NOMO-1 (cell line): ENCODE measurements at regions not wholly inside any gene's neighbourhood (a gene's known extent, or its start where the extent isn't known, plus 50 kb on each side); places are given as distances from the start of the nearest gene placed in this dataset.

Experiments used
- DNase-seq, 2 experiments: peaks; one replicate each; lab custom pipeline; 2025; ENCODE audit not compliant: unreplicated experiment in 2 of 2; lab: John Stamatoyannopoulos, UW

DNA sequence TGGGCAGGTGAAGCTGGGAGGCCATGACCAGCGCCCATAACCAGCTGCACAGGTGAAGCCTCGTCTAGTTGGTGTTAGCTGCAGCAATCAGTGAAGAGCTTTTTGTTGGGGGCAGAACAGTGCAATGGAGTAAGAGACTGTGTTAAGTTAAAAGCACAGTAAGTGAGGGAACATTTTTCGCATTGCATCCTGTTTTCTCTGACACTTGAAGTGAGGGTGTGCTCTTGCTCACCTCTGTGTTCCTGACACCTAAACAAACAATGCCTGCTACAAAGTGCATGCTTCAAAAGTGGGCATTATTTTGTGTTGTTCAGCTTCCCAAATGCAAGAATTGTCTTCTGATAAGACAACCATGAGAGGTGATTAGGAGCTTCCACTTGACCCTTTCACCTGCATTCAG is 324.0 kb upstream of the ACVR2A start:
- no peak for DNase-seq

DNA sequence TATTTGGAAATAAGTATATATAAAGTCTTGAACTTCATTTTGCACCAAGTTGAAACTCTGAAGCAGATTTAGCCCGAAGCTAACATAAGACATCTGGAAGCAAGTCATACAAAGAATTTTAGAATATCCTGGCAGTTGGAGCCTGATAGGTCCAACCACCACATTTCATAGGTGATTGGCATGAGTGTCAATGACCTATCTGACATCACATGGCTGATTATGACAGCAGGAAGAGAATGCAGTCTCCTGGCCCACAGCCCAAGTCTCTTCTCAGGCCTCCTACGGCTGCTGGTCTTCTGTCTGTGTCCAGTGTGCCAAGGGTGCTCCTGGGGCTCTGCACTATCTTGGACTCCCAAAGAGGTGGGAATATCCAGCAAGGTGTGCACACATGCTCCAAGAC is 325.7 kb upstream of the ACVR2A start:
- no peak for DNase-seq

DNA sequence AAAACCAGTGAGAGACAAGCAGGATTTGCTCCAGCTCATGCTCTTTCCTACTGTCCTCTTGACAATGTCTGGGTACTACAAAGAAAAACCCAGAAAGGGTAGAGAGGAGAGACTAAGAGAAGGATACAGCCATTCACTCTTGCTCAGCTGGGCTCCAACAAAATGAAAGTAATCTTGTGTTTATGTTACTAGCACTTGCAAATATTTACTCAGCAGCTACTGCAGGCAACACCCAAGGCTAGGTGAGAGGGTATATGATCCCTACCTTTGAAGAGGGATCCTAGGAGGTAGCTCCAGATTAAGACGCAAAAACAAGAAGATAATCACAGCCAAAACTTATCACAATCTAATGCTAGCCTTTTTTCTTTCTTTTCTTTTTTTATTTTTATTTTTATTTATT is 329.6 kb upstream of the ACVR2A start:
- no peak for DNase-seq

DNA sequence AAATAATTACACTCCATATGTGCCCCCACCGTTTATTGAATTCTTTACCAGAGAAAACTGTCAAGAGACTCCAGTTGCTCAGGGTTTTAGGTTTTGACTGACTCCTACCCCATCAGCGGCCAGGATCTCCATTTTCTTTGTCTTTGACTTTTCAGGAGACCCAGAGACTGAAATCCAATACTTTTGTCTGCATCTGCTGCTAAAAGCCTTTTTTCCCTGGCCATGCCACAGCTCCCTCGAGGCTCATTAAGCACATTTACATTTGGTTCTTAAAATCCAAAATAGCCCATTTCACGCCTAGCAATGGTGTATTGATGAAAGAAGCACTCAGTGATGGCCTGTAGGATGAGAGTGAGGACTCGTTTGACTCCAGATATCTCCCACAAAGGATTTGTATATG is 332.6 kb upstream of the ACVR2A start:
- DNase-seq: no peak

DNA sequence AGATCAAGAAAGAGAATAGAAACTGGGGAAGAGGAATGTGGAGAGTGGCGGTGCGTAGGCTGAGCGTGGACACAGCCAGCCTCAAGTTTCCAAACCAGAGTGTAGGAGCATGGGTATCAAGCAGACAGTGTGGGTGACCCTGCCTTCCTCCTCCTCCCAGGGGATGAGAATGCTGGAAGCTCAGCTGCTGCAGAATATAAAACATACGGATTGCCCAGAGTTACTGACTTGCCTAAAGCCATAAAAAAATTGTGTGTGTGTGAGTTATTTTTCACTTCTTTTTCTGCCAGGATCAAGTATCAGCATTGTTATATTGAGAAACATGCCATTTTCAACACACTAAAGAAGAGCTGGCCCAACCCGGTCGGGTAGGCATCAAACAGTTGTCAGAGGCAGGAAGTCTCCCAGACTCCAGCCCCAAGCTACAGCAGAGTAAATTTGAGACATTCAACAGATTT is 333.3 kb upstream of the ACVR2A start:
- no peak for DNase-seq

DNA sequence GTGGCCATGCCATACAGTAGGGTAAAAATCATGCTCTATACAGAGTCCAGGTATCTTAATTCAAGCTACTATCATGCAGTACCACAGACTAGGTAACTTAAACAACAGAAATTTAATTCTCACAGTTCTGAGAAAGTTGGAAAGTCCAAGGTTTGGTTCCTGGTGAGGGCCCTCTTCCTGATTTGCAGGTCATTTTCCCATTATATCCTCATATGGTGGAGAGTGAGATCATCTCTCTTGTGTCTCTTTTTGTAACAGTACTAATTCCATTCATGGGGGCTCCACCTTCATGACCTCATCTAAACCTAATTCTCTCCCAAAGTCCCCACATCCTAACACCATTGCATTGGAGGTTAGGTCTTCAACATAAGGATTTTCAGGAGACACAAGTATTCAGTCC is 335.0 kb upstream of the ACVR2A start:
- DNase-seq: no peak

DNA sequence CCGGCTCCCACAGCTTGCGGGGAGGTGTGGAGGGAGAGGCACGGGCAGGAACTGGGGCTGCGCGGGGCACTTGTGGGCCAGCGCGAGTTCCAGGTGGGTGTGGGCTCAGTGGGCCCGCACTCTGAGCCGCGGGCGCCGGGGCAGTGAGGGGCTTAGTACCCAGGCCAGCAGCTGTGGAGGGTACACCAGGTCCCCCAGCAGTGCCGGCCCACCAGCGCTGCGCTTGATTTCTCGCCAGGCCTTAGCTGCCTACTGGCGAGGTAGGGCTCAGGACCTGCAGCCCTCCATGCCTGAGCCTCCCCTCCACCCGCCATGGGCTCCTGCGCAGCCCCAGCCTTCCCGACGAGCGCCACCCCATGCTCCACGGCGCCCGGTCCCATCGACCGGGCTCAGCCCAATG is 337.9 kb upstream of the ACVR2A start:
- no peak for DNase-seq

DNA sequence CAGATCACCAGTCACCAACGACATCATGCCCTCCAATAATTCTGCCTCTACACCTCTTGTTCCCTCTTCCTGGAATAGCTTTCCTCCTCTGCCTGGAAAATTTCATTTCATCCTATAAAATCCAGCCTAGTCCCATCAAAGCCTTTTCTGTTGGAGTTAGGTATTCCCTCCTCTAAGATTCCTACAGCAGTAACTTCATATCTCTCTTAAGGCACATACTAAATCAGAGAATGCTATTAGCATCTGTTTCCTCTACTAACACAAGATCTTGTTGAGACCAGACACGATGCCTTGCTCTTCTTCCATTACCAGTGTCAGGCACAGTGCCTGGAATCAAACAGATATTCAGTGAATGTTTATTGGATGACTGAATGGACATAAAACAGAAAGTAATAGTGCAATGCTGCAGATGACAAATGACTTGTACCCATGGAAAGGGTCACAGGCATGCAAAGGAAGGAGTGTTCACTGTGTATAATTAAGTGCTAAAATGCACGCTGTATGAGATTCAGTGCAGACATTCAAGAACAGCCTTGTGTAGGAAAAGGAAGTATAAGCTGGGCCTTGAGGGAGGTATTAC is 342.0 kb upstream of the ACVR2A start:
- DNase-seq: no peak

DNA sequence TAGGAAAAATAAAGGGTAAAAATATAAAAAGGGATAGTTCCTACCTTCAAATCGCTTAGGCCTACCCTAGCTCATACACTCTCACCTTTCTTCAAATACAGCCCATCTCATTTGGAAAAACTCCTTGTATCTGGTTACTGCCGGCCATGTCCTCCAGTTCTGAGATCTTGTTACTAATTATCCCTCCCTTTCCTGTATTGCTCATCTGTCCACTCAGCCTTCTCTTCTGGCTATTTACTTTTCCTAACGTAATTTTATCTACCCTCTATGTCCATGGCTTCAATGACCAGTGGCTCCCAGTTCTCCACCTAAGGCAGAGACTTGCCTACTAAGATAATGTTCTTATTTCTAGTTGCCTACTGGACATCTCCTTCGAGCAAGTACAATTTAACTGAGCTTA is 342.9 kb upstream of the ACVR2A start:
- no peak for DNase-seq

DNA sequence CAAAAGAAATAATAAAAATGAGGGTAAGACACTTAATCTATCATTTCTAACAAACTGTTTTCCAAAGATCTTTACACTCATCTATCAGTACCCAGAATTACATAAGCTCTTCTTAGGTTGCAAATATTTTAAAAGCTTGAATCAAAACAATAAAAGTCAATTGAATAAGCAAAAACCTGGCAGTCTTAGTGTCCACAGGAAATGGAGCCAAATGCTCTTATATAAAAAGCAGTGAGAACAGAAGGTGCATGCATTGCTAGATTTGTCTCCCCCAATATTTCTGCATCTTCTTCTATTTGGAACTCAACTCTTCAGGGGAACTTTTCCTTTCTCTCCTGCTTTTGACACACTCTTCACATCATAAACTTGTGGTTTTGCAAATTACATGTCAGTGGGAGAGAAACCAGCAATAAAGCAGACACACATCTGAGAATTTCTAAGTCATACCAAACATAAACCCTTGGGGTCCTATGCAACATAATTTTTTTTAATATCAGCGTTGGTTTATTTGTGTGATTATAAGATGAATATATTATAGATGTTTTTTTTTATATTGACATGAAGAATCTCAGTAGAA is 343.9 kb upstream of the ACVR2A start:
- no peak for DNase-seq

DNA sequence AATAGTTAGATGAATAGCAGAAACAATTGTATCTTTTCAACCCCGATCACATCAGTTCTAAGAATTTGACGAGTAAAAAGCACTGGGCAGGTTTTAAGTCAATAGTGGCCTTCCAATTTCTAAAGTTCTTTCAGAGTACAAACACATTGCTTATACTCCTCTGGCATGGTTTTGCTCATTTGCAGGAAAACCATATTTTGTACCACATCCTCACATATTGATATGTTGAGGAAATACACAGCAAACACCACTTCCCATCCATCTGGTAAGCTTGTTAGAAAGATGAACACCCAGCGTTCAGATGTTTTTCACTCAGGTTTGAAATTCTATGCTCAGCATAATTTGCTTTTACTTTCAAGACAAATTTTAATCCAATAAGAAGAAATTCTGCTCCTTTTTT is 344.6 kb upstream of the ACVR2A start:
- no peak for DNase-seq

DNA sequence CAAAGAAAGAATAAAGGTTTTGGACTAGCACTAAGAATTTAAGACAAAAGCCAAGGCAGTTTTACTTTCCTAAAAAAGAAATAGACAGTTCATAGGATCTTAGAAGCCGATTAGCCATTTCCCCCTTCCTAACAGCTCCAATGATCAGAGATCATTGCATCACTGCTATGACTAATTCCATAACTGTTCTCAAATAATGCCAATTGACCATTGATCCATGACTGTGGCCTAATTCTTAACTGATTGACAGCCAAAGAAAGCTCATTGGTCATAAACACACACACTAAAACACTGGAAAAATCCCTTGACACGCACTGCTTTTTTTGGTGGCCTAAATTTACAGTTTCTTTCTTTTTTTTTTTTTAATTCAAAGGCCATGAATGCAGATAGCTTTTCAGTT is 345.0 kb upstream of the ACVR2A start:
- DNase-seq: no peak

DNA sequence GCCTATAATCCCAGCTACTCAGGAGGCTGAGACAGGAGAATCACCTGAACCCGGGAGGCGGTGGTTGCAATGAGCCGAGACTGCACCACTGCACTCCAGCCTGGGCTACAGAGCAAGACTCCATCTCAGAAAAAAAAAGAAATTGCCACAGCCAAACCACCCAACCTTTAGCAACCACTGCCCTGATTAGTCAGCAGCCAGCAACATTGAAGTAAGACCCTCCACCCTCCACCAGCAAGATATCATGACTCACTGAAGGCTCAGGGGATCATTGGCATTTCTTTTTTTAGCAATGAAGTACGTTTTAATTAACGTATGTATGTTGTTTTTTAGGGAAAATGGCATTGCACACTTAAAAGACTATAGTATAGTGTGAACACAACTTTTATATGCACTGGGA is 349.1 kb upstream of the ACVR2A start:
- no peak for DNase-seq

DNA sequence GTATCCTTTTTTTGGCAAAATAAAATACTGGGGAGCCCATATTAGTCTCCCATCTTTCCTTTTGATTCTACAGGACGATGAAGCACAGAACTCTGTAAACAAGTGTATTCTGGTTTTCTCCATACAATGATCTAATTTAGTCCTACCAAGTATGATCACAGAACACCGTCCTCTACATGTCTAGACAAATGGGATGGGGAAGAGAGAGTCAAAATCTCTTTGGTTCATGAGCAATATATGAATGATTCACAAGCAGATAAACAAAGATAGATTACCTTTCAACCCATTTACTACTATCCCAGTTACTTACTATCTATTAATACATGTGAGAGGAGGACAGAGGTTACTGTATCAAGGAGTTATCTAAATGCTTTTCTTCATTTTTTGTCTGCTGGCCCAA is 352.4 kb upstream of the ACVR2A start:
- no peak for DNase-seq

DNA sequence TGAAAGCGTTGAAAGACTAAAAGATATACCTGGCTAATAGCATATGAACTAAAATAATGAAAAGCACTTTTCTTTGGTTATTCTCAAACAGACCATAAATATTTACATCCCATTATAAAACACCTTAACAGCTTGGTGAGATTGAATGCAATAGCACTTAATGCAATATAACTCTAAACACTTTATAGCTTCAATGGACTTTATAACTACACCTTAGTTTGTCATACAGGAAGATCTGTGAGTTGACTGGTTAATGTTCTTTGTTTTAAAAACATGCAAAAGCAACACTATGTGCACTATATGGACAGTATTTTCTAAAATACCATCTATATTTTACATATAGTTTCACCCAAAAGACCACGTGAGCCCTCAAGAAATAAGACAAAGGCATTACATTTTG is 353.3 kb upstream of the ACVR2A start:
- no peak for DNase-seq

DNA sequence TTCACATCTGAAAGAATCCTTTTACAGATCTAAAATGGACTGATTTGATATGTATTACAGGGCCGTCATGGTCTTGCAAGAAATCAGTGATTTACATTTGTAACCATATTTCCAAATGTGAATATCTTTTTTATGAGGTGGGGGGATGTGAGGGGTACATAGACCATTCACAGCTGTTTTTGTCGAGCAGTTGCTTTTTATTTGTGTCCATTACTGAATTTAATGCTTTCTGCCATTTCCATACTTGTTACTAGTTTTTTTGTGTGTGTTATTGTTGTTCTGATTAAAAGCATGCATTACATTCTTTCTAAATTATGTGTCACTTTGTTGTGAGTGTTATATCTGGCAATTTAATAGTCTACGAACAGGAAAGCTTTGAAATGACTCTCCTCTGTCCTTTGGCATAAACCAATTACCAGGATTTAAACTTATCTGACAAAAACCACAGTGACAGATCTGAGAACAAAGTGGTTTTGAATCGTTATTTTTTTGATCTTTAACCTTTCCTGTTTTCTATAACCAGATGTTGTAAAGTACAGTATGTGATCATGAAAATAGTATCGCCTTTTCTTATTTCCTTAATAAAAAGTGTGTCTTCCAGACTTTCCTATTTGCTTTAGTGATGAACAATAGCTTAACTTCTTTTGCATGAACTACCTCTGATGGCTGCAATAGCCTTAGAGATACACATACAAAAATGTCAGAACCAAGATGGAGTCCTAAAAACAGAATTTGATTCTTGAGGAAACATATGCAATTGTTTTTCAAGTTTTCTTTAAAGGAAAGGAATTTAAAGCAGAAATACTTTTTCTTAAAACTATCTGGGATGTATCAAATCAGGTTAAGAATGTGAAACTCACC is 354.2 kb upstream of the ACVR2A start:
- no peak for DNase-seq

DNA sequence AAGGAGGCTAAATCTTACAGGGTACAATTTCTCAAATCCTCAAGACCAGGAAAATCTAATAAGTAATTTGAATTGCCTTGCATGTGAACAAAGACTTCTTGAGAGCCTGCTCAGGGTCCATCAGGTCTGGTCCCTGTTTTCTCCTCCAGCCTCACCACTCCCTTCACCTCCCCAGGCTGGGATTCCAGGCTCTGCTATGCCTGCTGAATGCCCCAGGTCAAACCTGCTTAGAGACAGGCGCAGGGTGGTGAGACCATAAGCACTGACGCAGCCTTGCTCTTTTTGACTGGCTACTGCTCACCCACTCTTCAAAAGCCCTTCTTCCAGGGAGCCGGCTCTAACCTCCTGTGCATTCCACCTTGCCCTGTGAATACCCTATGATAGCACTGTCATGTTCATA is 356.4 kb upstream of the ACVR2A start:
- DNase-seq: no peak

DNA sequence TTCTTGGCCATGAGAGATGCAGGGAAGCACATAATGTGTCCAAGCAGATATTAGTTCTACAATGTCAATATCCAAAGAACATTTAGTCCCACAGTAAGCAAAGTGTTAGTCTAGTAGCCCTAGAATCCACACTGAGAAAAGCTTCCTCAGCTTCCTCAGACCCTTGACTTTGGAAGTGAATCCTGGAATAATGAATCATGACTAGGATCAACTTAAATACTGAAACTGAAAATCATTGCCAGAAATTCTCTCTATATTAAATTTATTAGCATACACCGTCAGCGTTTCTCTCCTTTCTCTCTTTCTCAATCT is 356.9 kb upstream of the ACVR2A start:
- DNase-seq: no peak

DNA sequence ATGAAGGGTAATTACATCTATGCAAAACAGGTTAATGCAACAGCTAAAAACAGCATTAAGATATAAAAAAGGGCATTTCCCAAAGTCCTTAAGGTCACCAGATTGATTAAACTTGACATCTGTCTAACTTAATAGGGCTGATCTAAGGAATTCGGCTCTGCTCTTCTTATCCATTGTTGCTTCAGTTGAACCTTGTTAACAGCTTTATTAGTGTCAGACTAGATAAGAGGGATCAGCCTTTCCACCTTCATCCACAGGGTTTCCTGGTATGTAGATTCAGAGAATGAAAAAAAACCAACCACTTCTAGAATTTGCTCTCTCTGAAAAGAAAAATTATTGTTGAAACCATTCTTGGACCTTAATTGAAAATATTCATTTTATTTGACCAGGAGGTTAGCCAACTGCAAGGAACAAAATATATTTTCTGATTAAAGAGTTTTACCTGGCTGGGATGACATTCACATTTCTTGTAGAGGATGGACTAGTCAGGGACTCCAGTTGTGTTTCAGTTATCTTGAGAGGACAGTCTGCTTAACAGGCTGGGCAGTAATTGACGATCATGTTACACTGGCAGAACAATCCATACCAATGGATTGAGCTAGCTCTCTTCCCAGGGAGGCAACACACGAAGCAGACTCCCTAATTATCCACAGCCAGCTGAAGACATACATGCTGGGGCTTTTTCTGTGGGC is 357.4 kb upstream of the ACVR2A start:
- DNase-seq: no peak

DNA sequence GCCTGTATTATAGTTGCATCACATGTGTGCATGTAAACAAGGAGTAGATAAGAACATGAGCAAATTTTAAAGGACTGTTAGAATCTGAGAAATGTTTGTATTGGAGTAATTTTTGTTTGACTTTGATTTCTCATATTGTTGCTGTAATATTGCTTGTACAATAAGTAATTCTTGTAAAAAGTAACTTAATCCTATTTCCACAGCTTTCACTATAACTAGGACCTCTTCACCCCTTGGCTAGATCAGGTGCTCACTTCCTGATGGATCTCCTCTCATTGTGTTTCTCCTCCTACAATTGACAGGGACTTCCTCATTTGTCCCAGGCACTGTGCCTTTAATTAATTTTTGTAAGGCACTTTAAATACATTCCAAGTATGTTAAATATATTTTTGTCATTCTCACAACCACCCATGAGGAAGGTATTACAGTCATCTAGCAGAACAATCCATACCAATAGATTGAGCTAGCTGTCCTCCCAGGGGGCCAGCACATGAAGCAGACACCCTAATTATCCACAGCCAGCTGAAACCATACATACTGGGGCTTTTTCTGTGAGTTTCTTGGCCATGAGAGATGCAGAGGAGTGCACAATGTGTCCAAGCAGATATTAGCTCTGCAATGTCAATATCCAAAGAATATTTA is 359.5 kb upstream of the ACVR2A start:
- DNase-seq: no peak

DNA sequence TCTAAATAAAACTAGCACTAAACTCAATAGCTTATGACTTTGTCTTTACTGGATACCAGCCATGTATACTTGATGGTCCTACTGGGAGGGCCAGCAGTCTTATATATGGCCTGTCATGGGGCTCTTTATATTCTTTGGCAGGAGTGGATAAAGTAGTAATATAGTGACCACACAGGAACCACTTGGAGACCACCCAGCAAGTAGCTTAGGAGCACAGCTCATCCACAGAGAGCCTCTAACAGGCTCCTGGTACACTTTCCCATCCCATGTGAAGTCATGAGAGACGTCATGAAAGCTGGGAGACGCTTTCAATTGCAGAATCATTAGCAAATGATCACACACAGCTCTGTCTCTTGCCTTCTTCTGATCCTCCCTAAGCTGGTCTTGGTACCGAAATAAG is 360.9 kb upstream of the ACVR2A start:
- DNase-seq: no peak
